HG02678 (cell line): ENCODE measurements at regions not wholly inside any gene's neighbourhood (a gene's known extent, or its start where the extent isn't known, plus 50 kb on each side); places are given as distances from the start of the nearest gene placed in this dataset.

ENCODE experiments used
- ATAC-seq: cut with Tn5 transposase; IDR thresholded peaks from one replicate; pipeline ENCODE4 v1.9.1; 2021; ENCODE audit warnings: mild to moderate bottlenecking, moderate library complexity; ENCODE audit not compliant: unreplicated experiment

- no peak for ATAC-seq
Observed at GRCh38 chr20:57048027-57048869, 218.2 kb downstream of the BMP7 start.

GRCh38 chr20:57049296-57049695, 217.1 kb downstream of the BMP7 start:
- ATAC-seq, result no peak

GRCh38 chr20:57051096-57051495, 215.3 kb downstream of the BMP7 start:
- no peak for ATAC-seq

- ATAC-seq, result no peak
Observed at GRCh38 chr20:57053067-57053466, 213.4 kb downstream of the BMP7 start.

GRCh38 chr20:57053793-57054552, 212.5 kb downstream of the BMP7 start:
- ATAC-seq, result no peak

GRCh38 chr20:57055345-57055744, 211.1 kb downstream of the BMP7 start:
- ATAC-seq, result no peak

GRCh38 chr20:57056651-57057050, 209.8 kb downstream of the BMP7 start:
- no peak for ATAC-seq

- ATAC-seq, result no peak
Observed at GRCh38 chr20:57059055-57059596, 207.3 kb downstream of the BMP7 start.

- ATAC-seq, result no peak
Observed at GRCh38 chr20:57060407-57061050, 205.9 kb downstream of the BMP7 start.

- no peak for ATAC-seq
Observed at GRCh38 chr20:57061051-57061900, 205.2 kb downstream of the BMP7 start.

- ATAC-seq, result no peak
Observed at GRCh38 chr20:57062241-57062640, 204.2 kb downstream of the BMP7 start.

GRCh38 chr20:57062696-57063270, 203.7 kb downstream of the BMP7 start:
- ATAC-seq, result no peak

GRCh38 chr20:57064836-57065235, 201.6 kb downstream of the BMP7 start:
- no peak for ATAC-seq

GRCh38 chr20:57065646-57066045, 200.8 kb downstream of the BMP7 start:
- no peak for ATAC-seq

GRCh38 chr20:57066126-57066900, 200.1 kb downstream of the BMP7 start:
- no peak for ATAC-seq

- ATAC-seq, result no peak
Observed at GRCh38 chr20:57069442-57069841, 197.0 kb downstream of the BMP7 start.

- no peak for ATAC-seq
Observed at GRCh38 chr20:57070296-57070695, 196.1 kb downstream of the BMP7 start.

GRCh38 chr20:57071283-57071731, 195.1 kb downstream of the BMP7 start:
- no peak for ATAC-seq

GRCh38 chr20:57071954-57072583, 194.4 kb downstream of the BMP7 start:
- no peak for ATAC-seq
